ENCODE measurements at regions not wholly inside any gene's neighbourhood (a gene's known extent, or its start where the extent isn't known, plus 50 kb on each side); places are given as distances from the start of the nearest gene placed in this dataset.

GRCh38 chr2:180101846-180102245, 94.7 kb upstream of the CWC22 start:
- DNase-seq (no peak), ATAC-seq (no peak)
- intact Hi-C loops (cut with micrococcal nuclease) = no loop called here

- DNase-seq (no peak), ATAC-seq (no peak)
- intact Hi-C loops (cut with micrococcal nuclease) = no loop called here
Measured at GRCh38 chr2:180099308-180099707, 92.2 kb upstream of the CWC22 start.

- ATAC-seq (no peak), DNase-seq (no peak)
- intact Hi-C loops (cut with micrococcal nuclease) = no loop called here
Measured at GRCh38 chr2:180085144-180085543, 78.0 kb upstream of the CWC22 start.

- intact Hi-C loops (cut with micrococcal nuclease) = loop anchor here (10.0 kb wide), 1 partner anchor 223 kb away; no protein-coding TSS in a partner anchor
- ATAC-seq (no peak), DNase-seq (no peak)
Measured at GRCh38 chr2:180077295-180077906, 70.3 kb upstream of the CWC22 start.

- ATAC-seq (no peak), DNase-seq (no peak)
- intact Hi-C loops (cut with micrococcal nuclease) = loop anchor here (10.0 kb wide), 1 partner anchor 221 kb away; no protein-coding TSS in a partner anchor
Measured at GRCh38 chr2:180075870-180076269, 68.8 kb upstream of the CWC22 start.

- ATAC-seq (no peak), DNase-seq (no peak)
- intact Hi-C loops (cut with micrococcal nuclease) = loop anchor here (10.0 kb wide), 1 partner anchor 217 kb away; no protein-coding TSS in a partner anchor
Measured at GRCh38 chr2:180071797-180072196, 64.7 kb upstream of the CWC22 start.

- no peak for ATAC-seq
- no peak for DNase-seq
- intact Hi-C loops (cut with micrococcal nuclease) = no loop called here
Measured at GRCh38 chr2:180063494-180064092, 56.5 kb upstream of the CWC22 start.

GRCh38 chr2:180062178-180062577, 55.1 kb upstream of the CWC22 start:
- intact Hi-C loops (cut with micrococcal nuclease) = no loop called here
- no peak for ATAC-seq

GRCh38 chr2:180061546-180061945, 54.4 kb upstream of the CWC22 start:
- no peak for DNase-seq
- intact Hi-C loops (cut with micrococcal nuclease) = no loop called here
- ATAC-seq = no peak

More at GRCh38 chr2:180062178-180062577, 55.1 kb upstream of the CWC22 start:
- DNase-seq = no peak

GRCh38 chr2:180061085-180061484, 54.0 kb upstream of the CWC22 start:
- no peak for DNase-seq
- intact Hi-C loops (cut with micrococcal nuclease) = no loop called here

GRCh38 chr2:180058993-180059392, 51.9 kb upstream of the CWC22 start:
- intact Hi-C loops (cut with micrococcal nuclease) = no loop called here
- ATAC-seq = no peak
- no peak for DNase-seq

More at GRCh38 chr2:180061085-180061484, 54.0 kb upstream of the CWC22 start:
- no peak for ATAC-seq

- intact Hi-C loops (cut with micrococcal nuclease) = no loop called here
- DNase-seq (no peak), ATAC-seq (no peak)
Measured at GRCh38 chr2:180057706-180058412, 50.8 kb upstream of the CWC22 start.
